ENCODE measurements at regions not wholly inside any gene's neighbourhood (a gene's known extent, or its start where the extent isn't known, plus 50 kb on each side); places are given as distances from the start of the nearest gene placed in this dataset.

- no peak for DNase-seq (ENCODE audit: low read depth in 2 of 2)
Measured at GRCh38 chr2:550860-551567, 126.2 kb downstream of the TMEM18 start.

GRCh38 chr2:545711-546650 is 131.2 kb downstream of the TMEM18 start:
- no peak for DNase-seq (ENCODE audit: low read depth in 2 of 2)

GRCh38 chr2:545228-545627 is 132.0 kb downstream of the TMEM18 start:
- no peak for DNase-seq (ENCODE audit: low read depth in 2 of 2)

- no peak for DNase-seq (ENCODE audit: low read depth in 2 of 2)
Measured at GRCh38 chr2:538646-539045, 138.6 kb downstream of the TMEM18 start.

GRCh38 chr2:535222-535621 is 142.0 kb downstream of the TMEM18 start:
- no peak for DNase-seq (ENCODE audit: low read depth in 2 of 2)

GRCh38 chr2:529852-530251 is 147.4 kb downstream of the TMEM18 start:
- no peak for DNase-seq (ENCODE audit: low read depth in 2 of 2)

GRCh38 chr2:529424-529823 is 147.8 kb downstream of the TMEM18 start:
- no peak for DNase-seq (ENCODE audit: low read depth in 2 of 2)

GRCh38 chr2:527581-527980 is 149.6 kb downstream of the TMEM18 start:
- no peak for DNase-seq (ENCODE audit: low read depth in 2 of 2)

GRCh38 chr2:526918-527317 is 150.3 kb downstream of the TMEM18 start:
- DNase-seq (ENCODE audit: low read depth in 2 of 2): no peak

GRCh38 chr2:525611-526010 is 151.6 kb downstream of the TMEM18 start:
- DNase-seq (ENCODE audit: low read depth in 2 of 2): no peak

GRCh38 chr2:525021-525420 is 152.2 kb downstream of the TMEM18 start:
- no peak for DNase-seq (ENCODE audit: low read depth in 2 of 2)

GRCh38 chr2:524442-524841 is 152.8 kb downstream of the TMEM18 start:
- DNase-seq (ENCODE audit: low read depth in 2 of 2): no peak

- no peak for DNase-seq (ENCODE audit: low read depth in 2 of 2)
Measured at GRCh38 chr2:523698-524270, 153.4 kb downstream of the TMEM18 start.

- DNase-seq (ENCODE audit: low read depth in 2 of 2): no peak
Measured at GRCh38 chr2:522776-523175, 154.4 kb downstream of the TMEM18 start.

GRCh38 chr2:521853-522530 is 155.2 kb downstream of the TMEM18 start:
- DNase-seq (ENCODE audit: low read depth in 2 of 2): no peak

GRCh38 chr2:520663-521340 is 156.4 kb downstream of the TMEM18 start:
- no peak for DNase-seq (ENCODE audit: low read depth in 2 of 2)

GRCh38 chr2:516944-517343 is 160.3 kb downstream of the TMEM18 start:
- no peak for DNase-seq (ENCODE audit: low read depth in 2 of 2)

- DNase-seq (ENCODE audit: low read depth in 2 of 2): no peak
Measured at GRCh38 chr2:516131-516530, 161.1 kb downstream of the TMEM18 start.

- no peak for DNase-seq (ENCODE audit: low read depth in 2 of 2)
Measured at GRCh38 chr2:515441-516127, 161.6 kb downstream of the TMEM18 start.

- no peak for DNase-seq (ENCODE audit: low read depth in 2 of 2)
Measured at GRCh38 chr2:513981-514706, 163.1 kb downstream of the TMEM18 start.
